Smooth muscle cell (in vitro differentiated cells): ENCODE measurements at regions not wholly inside any gene's neighbourhood (a gene's known extent, or its start where the extent isn't known, plus 50 kb on each side); places are given as distances from the start of the nearest gene placed in this dataset.

Experiments
- DNase-seq: peaks from one replicate; lab custom pipeline; 2025; ENCODE audit not compliant: unreplicated experiment; lab: John Stamatoyannopoulos, UW
- H2AFZ ChIP-seq: fragments of 200-600 bp; sonication (generic); 2 replicates; pipeline ENCODE4 v1.6.0; 2016; ENCODE audit warnings: antibody characterized with exemption, low read depth, mild to moderate bottlenecking
- H3F3A ChIP-seq: fragments of 200-600 bp; sonication (generic); 2 replicates; pipeline ENCODE4 v1.6.0; 2017; ENCODE audit warnings: antibody characterized with exemption, low read depth
- H3K27ac ChIP-seq: fragments of 200-600 bp; sonication (generic); 2 replicates; pipeline ENCODE4 v1.5.1; 2016; ENCODE audit warnings: low read depth, mild to moderate bottlenecking
- H3K27me3 ChIP-seq: fragments of 200-600 bp; sonication (generic); 2 replicates; pipeline ENCODE4 v1.6.1; 2016; ENCODE audit warnings: low read depth, mild to moderate bottlenecking
- H3K36me3 ChIP-seq: fragments of 200-600 bp; sonication (generic); 2 replicates; pipeline ENCODE4 v1.5.1; 2016; ENCODE audit warnings: low read depth
- H3K4me1 ChIP-seq: fragments of 200-600 bp; sonication (generic); 2 replicates; pipeline ENCODE4 v1.5.1; 2016; ENCODE audit warnings: low read depth
- H3K4me2 ChIP-seq: fragments of 200-600 bp; sonication (generic); 2 replicates; pipeline ENCODE4 v1.6.0; 2016; ENCODE audit warnings: mild to moderate bottlenecking
- H3K4me3 ChIP-seq: fragments of 200-600 bp; sonication (generic); 2 replicates; pipeline ENCODE4 v1.5.1; 2016; ENCODE audit warnings: mild to moderate bottlenecking
- H3K79me2 ChIP-seq: fragments of 200-600 bp; sonication (generic); 2 replicates; pipeline ENCODE4 v1.6.0; 2016; ENCODE audit warnings: low read depth, mild to moderate bottlenecking
- H3K9ac ChIP-seq: fragments of 200-600 bp; sonication (generic); 2 replicates; pipeline ENCODE4 v1.6.0; 2016; ENCODE audit warnings: low read depth
- H3K9me3 ChIP-seq: fragments of 200-600 bp; sonication (generic); replicated peaks from 2 replicates; pipeline ENCODE4 v1.5.1; 2016; ENCODE audit warnings: low read depth
- H4K20me1 ChIP-seq: fragments of 200-600 bp; sonication (generic); 2 replicates; pipeline ENCODE4 v1.6.0; 2016; ENCODE audit warnings: low read depth
- CTCF ChIP-seq: fragments of 200-600 bp; sonication (generic); IDR thresholded peaks from 2 replicates; pipeline ENCODE4 v1.5.1; 2017; ENCODE audit warnings: borderline replicate concordance, mild to moderate bottlenecking, antibody characterized with exemption; ENCODE audit not compliant: insufficient read depth, poor library complexity, severe bottlenecking
- WGBS: methylation state at CpG from one replicate; pipeline ENCODE4 v1.1.7; 2016; ENCODE audit warnings: low lambda C conversion rate; 5-methylcytosine and 5-hydroxymethylcytosine counted together

GRCh38 chr1:41997153-41997552 lies 78.4 kb upstream of the HIVEP3 start:
- H3K4me2 ChIP-seq: no peak overlapping the region
- WGBS: 87% methylated on average over 5 of the region's 5 CpGs
- H3K79me2 ChIP-seq: no peaks in the 10 kb centered on the region
- H3K36me3 ChIP-seq: no peaks in the 10 kb centered on the region
- H3K4me1 ChIP-seq: no peaks in the 10 kb centered on the region
- H3K27me3 ChIP-seq: no peaks in the 10 kb centered on the region
- no peak for DNase-seq
- no peak overlapping the region for H3K27ac ChIP-seq
- no peak overlapping the region for H3K4me3 ChIP-seq
- no peaks in the 10 kb centered on the region for H3F3A ChIP-seq
- no peak overlapping the region for H3K9ac ChIP-seq
- H4K20me1 ChIP-seq: no peaks in the 10 kb centered on the region
- TF ChIP-seq CTCF: no peak
- no peak overlapping the region for H2AFZ ChIP-seq
- no peaks in the 10 kb centered on the region for H3K9me3 ChIP-seq

- Histone ChIP-seq H3K4me1 (no peaks in the 10 kb centered on the region), H3K9ac (no peak overlapping the region), H3F3A (no peaks in the 10 kb centered on the region), H3K4me3 (no peak overlapping the region), H3K4me2 (no peak overlapping the region), H3K79me2 (no peaks in the 10 kb centered on the region), H3K27me3 (no peaks in the 10 kb centered on the region), H3K36me3 (no peaks in the 10 kb centered on the region), H2AFZ (no peak overlapping the region), H3K27ac (no peak overlapping the region), H4K20me1 (no peaks in the 10 kb centered on the region), H3K9me3 (no peaks in the 10 kb centered on the region)
- no peak for DNase-seq
- WGBS: 78% methylated on average over 1 of the region's 1 CpG
- no peak for TF ChIP-seq CTCF
Observed at GRCh38 chr1:41995441-41996130, 76.9 kb upstream of the HIVEP3 start.

- no peak overlapping the region for H2AFZ ChIP-seq
- no peak overlapping the region for H3K4me3 ChIP-seq
- H3F3A ChIP-seq: no peaks in the 10 kb centered on the region
- H4K20me1 ChIP-seq: no peaks in the 10 kb centered on the region
- H3K27ac ChIP-seq: no peak overlapping the region
- H3K4me1 ChIP-seq: no peaks in the 10 kb centered on the region
- DNase-seq: no peak
- no peaks in the 10 kb centered on the region for H3K9me3 ChIP-seq
- H3K4me2 ChIP-seq: no peak overlapping the region
- 97% methylated on average over 5 of the region's 5 CpGs for WGBS
- TF ChIP-seq CTCF: no peak
- H3K79me2 ChIP-seq: no peaks in the 10 kb centered on the region
- no peaks in the 10 kb centered on the region for H3K36me3 ChIP-seq
- no peak overlapping the region for H3K9ac ChIP-seq
- H3K27me3 ChIP-seq: no peaks in the 10 kb centered on the region
Observed at GRCh38 chr1:41994195-41994894, 75.6 kb upstream of the HIVEP3 start.
